Astrocyte of the cerebellum (primary cell): ENCODE measurements at regions not wholly inside any gene's neighbourhood (a gene's known extent, or its start where the extent isn't known, plus 50 kb on each side); places are given as distances from the start of the nearest gene placed in this dataset.
A peak's percentile ranks its signal among the peaks of the same experiment; 100 is the strongest.
"Not testable (repeated sequence)": the region's sequence is repeated elsewhere in the genome, so short reads cannot be mapped to it uniquely, and the experiment has no call there.

Experiments
- DNase-seq: peaks from one replicate; pipeline ENCODE4 v3.0.0-alpha.2; 2011; ENCODE audit warnings: low read depth
- H3K4me3 ChIP-seq: 2 replicates; pipeline ENCODE4 v1.5.1; 2011; ENCODE audit warnings: mild to moderate bottlenecking, low read depth, low read length, moderate library complexity
- in situ Hi-C: cut with HindIII; loops from 2 replicates; pipeline ENCODE4 v1.10.0; 2017; ENCODE audit warnings: low sequenced_read_pairs
- TF ChIP-seq, protein P1 (sequence below): IDR thresholded peaks from 2 replicates; pipeline ENCODE4 v1.5.1; 2012; ENCODE audit warnings: low read length, low read depth, moderate library complexity, mild to moderate bottlenecking; ENCODE audit errors: missing control alignments

DNA sequence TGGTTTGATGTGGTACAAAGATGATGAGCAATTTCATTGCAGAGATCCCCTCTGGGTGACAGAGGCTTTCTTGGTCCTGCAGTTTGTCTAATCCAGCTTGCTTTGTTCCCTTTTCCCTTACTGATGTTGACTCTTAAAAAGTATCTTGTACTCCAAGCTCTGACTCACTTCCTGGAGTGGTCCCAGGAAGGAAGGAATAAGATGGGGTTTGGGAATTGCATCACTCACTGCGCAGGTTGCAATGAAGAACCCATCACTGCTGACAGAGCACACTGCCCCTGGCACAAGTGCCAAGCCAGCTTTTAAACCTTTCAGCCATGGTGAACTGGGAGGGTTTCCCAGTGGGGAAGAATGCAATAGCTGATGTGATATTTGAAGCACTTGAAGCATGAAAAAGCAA is 662.2 kb upstream of the CTNND2 start:
- DNase-seq = peak; percentile 18
- no peak overlapping the region for H3K4me3 ChIP-seq
- in situ Hi-C loops = no loop called here
- TF ChIP-seq, protein P1, sequence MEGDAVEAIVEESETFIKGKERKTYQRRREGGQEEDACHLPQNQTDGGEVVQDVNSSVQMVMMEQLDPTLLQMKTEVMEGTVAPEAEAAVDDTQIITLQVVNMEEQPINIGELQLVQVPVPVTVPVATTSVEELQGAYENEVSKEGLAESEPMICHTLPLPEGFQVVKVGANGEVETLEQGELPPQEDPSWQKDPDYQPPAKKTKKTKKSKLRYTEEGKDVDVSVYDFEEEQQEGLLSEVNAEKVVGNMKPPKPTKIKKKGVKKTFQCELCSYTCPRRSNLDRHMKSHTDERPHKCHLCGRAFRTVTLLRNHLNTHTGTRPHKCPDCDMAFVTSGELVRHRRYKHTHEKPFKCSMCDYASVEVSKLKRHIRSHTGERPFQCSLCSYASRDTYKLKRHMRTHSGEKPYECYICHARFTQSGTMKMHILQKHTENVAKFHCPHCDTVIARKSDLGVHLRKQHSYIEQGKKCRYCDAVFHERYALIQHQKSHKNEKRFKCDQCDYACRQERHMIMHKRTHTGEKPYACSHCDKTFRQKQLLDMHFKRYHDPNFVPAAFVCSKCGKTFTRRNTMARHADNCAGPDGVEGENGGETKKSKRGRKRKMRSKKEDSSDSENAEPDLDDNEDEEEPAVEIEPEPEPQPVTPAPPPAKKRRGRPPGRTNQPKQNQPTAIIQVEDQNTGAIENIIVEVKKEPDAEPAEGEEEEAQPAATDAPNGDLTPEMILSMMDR = no peak

DNA sequence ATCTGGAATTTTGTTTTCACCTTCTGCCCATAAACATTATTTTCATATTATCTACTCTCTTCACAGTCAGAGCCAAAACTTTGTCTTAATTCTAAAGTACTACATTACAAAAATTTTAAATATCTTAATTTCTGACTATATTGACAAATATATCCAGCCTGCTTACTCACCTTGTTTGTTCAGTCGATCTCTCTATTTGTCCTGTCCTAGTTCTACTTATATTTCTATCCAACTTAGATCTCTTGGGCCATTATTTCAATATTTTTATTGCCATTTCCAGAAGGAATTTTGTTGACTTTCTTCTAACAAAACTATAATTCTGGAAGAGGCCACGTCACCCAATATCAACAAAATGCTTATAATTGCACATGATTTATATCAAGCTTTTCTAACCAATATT is 652.8 kb upstream of the CTNND2 start:
- DNase-seq = no peak
- TF ChIP-seq, protein P1 = no peak

DNA sequence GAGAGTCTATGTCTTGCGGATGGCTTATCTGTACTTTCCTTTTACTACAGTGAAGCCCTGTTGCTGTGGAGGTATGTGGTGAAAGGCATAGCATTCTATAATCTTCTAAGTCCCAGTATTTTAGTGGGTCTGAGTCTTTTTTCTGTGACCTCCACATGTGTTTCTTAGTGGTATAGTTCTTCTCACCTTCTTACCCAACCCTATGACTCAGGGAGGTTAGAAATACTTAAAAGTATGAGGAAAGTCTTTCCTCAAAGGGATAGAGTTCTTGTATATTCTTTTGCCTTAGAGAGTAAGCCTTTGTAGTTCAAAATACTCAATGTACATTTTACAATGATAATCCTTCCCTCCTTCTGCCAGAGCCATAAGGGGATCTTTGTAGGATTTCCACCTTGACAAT is 621.9 kb upstream of the CTNND2 start:
- TF ChIP-seq, protein P1 = no peak
- in situ Hi-C loops = no loop called here
- H3K4me3 ChIP-seq = no peak overlapping the region
- no peak for DNase-seq

More for the DNA sequence above, 652.8 kb upstream of the CTNND2 start:
- H3K4me3 ChIP-seq = no peak overlapping the region
- in situ Hi-C loops = no loop called here

DNA sequence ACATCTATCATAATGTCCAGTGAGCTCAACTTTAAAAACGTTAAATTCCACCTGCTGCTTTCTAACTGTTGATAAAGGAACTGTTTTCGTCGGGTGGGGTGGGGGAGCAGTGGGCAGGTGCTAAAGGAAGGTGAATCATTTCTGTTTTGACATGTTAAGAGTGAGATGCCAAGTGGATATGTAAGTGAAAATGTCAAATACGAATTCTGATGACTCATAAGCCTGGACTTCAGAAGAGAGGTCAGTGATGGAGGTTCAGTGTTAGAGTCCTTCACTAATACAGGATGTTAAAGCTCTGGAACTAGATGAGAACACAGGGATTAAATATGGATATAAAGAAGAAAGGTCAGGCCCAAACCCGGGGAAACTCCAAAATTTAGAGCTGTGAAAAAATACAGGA is 617.9 kb upstream of the CTNND2 start:
- in situ Hi-C loops = no loop called here
- TF ChIP-seq, protein P1 = no peak
- H3K4me3 ChIP-seq = no peak overlapping the region
- DNase-seq = no peak

DNA sequence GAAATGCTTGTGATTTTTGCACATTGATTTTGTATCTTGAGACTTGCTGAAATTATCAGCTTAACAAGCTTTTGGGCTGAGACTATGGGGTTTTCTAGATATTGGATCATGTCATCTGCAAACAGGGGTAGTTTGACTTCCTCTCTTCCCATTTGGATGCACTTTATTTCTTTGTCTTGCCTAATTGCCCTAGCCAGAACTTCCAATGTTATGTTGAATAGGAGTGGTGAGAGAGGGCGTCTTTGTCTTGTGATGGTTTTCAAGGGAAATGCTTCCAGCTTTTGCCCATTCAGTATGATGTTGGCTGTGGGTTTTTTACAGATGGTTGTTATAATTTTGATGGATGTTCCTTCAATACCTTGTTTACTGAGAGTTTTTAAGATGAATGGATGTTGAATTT is 600.7 kb upstream of the CTNND2 start:
- H3K4me3 ChIP-seq, in situ Hi-C loops, DNase-seq: not testable (repeated sequence)

DNA sequence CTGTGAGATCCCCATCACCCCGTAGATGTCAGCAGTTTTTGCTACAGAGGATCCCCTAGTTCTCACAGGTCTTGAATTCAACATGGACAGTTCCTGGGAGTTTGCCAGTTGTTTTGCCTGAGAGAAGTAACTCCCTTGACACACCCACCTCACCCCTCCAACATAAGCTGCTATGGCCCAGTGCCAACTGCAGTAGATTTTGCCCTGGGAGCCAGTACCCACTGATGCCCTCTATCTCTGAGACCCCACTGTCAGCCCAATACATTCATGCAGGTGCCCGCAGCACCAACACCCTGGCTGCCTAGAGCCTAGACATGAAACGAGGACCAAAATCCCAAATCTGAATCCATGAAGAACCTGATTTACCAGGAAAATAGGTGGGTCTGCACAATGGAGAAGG is 583.9 kb upstream of the CTNND2 start:
- no peak for DNase-seq
- no peak overlapping the region for H3K4me3 ChIP-seq
- TF ChIP-seq, protein P1 = no peak
- in situ Hi-C loops = no loop called here

DNA sequence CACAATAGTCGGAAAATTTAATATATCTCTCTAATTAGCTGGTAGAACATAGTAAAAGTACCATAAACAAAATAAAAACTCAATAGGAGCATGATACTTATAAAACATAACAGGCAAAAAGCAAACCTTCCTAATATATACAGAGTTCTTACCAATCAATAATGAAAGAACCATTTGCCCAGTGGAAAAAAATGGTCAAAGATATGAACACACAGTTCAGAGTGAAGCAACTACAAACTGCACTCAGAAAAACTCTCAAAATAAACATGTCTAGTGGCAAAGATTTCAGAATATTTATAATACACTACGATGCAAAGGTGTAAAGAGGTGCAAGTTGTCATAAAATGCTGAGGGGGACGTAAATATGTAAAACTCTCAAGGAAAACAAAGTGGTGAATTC is 576.2 kb upstream of the CTNND2 start:
- TF ChIP-seq, protein P1 = no peak
- in situ Hi-C loops = no loop called here
- no peak overlapping the region for H3K4me3 ChIP-seq
- DNase-seq = no peak
